Hippocampal formation (tissue), 2 donors: ENCODE measurements at regions not wholly inside any gene's neighbourhood (a gene's known extent, or its start where the extent isn't known, plus 50 kb on each side); places are given as distances from the start of the nearest gene placed in this dataset.
"Not testable (repeated sequence)": the region's sequence is repeated elsewhere in the genome, so short reads cannot be mapped to it uniquely, and the experiment has no call there.

Experiments
- DNase-seq, 2 donors: peaks; one replicate each; lab custom pipeline; 2025; lab: John Stamatoyannopoulos, UW

DNA sequence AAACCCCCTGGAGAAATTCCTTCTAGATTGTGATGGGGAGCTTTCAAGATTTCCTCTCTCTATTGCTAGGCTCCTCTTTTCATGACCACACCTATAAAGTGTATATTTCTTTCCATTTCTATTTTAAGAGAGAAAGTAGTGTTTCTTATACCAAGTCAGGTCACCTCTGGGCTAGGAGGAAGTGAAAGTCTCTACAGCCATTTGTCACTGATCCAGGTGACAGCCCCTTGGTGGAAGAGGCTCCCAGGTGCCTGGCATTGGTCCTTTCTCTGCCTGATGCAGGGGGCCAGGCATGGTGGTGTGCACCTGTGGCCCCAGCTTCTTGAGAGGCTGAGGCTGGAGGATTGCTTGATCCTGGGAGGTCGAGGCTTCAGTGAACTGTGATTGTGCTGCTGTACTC, 64.7 kb downstream of the DHCR7 start:
- no peak for DNase-seq

DNA sequence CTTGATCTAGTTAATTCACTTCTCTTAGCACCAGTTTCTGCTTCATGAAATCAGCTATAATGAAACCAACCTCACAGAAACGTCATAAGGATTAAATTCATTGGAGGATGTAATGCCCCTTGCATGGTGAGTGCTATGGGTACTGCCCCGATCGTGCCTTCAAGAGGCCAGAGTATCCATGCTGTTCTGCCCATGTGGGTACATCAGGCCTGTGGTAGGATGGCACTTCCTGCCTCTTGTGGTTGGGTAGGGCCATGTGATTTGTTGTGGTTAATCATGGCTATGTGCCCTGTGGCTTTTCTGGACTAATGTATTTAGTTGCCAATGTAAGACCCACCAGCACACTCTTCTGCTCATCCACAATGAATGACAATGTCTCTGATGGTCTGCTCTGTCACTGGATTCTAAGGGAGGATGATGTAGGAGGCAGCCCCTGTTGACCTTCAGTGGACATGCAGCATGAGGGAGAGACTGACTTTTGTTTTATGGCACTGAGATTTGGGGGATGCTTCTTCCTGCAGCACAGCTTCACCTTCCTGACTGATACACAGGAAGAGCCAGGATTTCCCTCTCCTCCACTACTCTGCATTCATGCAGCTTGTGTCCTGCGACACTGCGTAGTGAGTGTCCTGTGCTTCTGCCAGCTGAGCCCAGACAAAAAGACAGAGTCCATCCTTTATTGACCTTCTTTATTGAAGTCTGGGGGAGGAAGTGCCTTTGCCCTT, 66.2 kb downstream of the DHCR7 start:
- DNase-seq = no peak

DNA sequence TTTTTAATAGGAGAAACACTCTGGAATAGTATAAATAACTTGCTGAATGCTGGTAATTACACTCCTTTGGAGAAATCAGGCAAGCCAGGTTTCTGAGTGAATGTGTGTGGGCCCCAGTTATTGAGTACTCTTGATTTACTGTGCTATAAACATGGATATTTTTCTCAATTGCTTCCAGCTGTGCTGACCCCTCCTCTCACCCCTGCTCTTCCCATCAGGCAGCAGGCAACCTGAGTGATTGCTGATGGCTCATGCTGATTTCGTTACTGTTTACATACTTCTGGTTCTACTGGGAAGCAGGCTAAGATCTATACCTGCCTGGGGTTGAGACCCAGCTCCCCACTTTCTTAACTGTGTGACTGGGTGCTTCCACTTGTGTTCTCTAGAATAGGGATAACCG, 68.5 kb downstream of the DHCR7 start:
- no peak for DNase-seq

DNA sequence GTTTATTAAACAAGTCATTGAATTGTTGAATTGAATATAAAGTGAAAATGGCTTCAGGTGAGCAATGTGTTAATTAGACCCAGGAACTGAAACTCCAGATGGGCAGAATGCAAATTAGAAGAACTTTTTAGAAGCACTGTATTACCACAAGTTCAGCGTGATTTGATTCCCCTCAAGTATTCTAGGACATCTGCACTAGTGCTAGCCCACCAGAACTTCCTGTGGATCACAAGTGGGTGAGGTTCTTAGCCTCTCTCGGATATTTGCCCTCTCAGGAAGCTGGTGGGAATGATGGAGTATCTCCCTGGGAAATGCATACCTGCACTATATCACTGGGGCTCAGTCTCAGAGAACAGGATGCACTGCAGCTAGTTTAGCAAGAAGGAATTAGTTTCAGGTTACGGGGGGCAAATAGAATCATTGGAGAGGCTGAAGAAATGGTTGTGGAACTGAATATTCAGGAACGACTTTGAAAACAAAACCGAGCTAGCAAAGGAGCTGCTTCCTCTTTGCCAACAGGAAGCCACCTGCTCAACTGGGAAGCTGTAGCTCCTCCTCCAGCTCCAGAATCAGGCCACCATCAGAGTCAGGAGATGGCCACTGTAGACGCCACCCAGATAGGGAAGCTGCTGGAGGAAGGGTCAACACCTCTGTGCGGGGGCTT, 74.3 kb downstream of the DHCR7 start:
- DNase-seq = no peak

DNA sequence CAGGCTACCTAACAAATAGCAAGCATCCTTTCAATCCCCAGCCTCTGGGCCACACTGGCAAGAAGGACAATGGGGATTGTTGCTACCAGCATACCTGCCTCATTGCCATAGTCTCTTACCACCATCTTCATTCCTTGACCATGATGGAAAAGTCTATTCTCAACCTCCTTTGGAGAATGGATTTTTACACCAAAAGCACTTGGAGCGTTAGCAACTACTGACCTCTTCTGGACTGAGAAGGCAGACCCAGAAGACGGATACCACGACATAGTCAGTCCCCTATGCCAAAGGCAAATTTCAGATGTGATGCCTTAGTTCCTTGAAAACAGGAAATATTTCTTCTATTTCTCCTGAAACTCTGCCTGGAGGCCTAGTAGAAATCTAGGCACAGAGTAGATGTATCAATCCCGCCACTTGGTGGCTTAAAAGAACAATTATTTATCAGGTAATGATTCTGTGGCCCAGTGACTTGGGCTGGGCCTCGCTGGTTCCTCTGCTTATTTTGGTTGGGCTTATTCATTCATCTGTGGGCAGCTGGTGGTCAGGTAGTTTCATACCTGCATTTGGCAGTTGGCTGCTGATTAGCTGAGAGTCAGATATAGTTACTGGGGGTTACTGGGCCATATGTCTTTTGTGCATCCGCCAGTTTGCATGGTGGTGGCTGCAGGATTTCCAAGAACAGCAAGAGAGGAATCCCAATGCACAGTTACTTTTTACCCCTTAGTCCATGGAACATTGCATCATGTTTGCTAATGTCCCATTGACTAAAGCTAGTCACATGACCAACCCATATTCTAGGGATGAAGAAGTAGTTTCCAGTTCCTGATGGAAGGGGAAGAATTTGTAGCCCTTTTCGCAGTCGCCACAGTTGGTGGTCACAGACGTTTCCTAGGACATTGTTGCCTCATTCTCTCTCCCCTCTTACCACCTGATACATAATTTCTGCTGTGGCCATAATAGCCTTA, 75.2 kb downstream of the DHCR7 start:
- peak; percentile 2 to 78 for DNase-seq

DNA sequence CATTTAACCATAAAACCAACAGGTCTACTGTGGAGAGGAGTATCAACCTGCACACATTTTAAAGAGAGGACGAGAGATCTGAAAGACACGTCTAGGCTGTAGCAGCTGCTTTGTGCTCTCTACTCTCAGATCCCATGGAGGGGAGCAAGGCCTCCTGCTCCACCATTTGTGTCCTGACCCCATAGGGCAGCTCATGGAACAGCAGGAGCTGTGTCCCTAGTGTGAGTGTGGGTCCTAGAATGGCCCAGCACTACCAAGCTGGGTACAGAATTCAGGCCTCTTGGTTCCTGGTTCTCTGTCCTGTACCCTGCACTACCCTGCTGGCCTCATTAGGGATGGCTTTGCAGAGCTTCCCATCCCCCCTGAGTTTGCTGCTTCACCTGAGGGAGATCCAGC, 76.5 kb downstream of the DHCR7 start:
- no peak for DNase-seq

DNA sequence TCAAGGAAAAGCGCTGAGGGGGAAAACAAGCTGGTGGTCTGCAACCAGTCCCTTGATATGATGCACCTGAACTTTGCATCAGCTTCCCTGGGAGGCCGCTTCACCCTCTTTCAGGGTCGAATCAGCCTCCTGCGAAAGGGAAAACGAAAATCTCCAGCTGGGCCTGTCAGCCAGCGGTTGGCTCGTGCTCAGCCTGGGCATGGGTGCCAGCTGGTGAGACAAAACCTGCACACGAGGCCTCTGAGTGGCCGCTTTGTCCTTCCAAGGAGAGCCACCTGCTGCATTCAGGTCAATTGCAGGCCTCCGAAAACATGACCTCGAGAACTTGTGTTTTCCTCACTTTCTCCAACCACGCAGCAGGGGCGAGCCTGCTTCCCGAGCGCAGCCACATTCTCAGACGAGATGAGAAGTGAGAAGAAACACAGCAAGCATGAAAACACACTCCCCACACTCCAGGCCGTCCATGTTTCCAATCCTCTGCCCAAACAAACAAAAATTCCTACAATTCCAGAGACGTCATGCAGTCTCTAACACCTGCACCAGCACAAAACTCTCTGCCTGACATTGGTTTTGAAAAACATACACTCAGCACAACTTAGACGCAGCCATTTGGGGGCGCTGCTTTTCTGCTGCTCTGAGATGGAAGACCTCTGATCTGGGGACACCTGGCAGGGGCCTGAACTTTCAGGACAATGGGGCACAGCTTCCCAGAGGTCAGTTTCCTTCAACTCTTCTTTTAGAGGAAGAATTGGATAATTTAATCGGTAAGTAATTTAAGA, 77.1 kb downstream of the DHCR7 start:
- no peak for DNase-seq

DNA sequence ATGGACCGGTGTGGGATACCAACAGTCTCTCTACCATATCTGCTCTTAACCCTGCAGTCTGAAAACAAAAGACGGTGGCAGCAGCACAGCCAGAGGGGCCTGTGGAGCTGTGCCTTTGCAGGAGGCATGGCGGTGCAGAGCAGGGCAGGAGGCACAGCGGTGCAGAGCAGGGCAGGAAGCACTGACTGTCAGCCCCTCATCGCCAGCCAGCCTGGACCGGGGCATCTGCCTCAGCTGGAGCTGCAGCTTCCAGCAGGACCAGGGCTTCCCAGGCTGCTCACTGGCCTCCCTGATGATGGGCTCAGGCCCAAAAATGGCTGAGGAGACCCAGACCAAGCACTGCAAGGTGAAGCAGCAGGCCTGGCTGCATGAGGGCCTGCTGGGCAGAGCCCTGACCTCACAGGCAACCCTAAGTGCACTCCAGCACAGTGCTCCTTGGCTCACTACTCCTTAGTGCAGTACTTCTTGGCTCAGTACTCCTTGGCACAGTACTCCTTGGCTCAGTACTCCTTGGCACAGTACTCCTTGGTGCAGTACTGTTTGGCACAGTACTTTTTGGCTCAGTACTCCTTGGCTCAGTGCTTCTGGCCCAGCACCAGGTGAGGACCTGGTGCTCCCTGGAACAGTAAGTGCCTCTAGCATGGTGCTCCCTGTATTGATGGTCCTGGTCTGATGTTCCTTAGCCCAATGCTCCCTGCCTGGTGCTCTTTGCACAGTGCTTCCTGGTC, 78.0 kb downstream of the DHCR7 start:
- no peak for DNase-seq

DNA sequence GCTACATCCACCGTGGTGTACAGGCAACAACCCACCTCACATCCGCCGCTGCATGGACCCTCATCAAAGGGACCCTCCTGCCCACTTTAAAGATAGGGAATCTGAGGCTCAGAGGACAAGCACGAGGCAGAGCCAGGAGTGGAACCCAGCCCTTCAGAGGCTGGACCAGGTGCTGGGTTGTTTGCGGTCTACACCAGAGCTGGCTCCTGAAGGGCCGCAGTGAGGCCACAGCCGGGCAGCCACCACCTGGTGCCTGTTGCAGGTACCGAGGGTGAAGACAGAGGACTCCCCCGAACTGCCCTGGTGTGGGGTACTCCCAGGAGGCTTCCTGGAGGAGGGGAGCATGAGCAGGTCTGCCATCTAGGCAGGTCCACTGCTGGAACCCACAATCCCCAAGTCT, 78.8 kb downstream of the DHCR7 start:
- DNase-seq = no peak

DNA sequence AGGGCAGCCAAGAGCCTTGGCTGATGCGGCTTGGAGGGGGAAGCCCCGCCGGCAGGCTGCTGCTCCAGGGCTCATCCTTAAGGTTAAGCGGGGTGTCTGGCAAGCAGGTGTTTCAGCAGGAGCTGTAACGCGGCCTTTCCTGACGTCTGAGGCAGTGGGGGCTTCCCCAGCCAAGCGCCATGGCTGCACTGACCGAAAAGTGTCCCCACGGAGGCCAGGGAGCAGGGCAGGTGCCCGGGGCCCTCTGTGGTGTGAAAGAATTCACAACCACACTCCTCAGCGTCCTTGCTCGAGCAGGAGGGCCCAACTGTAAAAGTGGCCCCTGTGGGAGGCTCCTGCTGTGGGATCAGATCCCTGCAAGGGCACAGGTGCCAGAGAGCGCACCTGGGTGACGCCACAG, 79.2 kb downstream of the DHCR7 start:
- DNase-seq = no peak

DNA sequence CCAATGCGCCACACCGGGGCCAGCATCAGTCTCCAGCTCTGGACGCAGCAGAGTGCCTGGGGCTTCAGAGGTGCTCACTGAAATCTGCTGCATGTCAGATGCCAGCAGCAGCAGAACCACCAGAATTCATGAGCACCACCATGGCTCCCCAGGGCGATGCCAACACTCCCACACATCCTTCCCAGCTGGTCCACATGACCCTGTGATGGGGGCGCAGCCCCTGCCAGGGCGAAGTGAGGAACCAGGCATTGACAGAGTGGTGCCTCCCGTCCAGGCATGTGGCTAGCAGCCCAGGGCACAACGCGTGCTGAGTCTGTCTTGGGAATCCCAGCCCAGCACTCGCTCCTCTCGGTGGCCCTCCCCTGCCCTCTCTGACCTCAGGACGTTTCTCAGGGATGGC, 80.4 kb downstream of the DHCR7 start:
- DNase-seq = no peak

DNA sequence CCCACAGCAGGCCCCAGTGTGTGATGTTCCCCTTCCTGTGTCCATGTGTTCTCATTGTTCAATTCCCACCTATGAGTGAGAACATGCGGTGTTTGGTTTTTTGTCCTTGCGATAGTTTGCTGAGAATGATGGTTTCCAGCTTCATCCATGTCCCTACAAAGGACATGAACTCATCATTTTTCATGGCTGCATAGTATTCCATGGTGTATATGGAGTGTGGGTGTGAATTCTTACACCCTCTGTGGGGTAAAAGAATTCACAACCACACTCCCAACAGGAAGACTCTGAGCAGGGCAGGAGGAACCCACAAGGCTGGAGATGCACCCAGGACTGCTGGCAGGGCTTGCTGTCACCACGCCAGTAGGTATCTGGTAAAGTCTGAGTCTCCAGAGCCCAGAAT, 80.9 kb downstream of the DHCR7 start:
- DNase-seq = not testable (repeated sequence)

DNA sequence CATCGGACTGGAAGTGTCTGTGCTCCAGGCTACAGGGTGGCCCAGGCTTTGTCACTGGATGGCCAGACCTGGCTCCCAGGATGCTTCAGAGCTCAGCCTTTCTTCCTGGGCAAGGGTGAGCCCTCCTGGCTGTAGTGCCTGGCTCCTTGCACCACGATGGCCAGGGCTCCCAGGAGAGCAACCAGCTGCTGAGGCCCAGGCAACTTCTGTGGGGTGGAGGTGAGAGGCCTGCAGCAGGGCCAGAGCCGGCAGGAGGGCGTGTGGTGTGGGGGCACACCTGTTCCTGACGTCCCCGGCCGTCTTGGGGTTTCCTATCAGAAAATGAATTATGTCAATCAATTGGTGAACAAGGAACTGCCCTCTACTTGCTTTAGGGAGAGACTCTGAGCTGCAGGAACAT, 82.1 kb downstream of the DHCR7 start:
- no peak for DNase-seq

DNA sequence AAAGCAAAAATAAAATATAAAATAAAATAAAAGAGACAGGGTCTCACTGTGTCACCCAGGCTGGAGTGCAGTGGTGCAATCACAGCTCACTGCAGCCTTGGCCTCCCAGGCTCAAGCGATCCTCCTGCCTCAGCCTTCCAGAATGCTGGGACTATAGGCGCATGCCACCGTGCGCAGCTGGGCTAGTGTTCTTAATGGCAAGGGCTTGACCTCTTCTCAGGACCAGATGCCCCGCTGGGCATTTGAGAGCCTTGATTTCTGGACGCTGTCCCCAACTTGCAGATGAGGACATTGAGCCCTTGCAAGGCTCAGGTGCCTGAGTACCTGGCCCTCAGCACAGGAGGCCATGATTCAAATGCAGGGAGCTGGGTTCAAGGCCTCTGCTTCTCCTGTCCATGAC, 82.6 kb downstream of the DHCR7 start:
- no peak for DNase-seq

DNA sequence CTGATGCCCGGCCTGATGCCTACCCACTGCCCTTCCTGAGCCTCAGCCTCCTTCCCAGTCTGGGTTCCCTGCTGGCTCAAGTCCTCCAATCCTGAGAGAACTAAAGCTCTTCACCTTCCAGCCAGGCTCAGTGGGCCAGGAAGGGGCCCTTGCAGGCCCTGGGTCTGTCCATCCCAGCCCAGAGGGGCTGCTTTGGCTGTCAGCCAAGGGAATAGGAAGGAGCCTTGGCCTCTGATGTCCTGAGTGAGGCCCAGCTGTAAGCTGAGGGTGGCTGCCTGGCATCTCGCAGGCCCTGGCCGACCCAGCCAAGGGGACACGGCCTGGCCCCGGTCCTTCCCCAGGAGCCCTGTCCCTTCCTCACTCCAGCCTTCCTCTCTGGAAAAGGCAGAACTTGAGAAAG, 83.4 kb downstream of the DHCR7 start:
- peak in 1 of 2 donors; percentile 16 for DNase-seq

DNA sequence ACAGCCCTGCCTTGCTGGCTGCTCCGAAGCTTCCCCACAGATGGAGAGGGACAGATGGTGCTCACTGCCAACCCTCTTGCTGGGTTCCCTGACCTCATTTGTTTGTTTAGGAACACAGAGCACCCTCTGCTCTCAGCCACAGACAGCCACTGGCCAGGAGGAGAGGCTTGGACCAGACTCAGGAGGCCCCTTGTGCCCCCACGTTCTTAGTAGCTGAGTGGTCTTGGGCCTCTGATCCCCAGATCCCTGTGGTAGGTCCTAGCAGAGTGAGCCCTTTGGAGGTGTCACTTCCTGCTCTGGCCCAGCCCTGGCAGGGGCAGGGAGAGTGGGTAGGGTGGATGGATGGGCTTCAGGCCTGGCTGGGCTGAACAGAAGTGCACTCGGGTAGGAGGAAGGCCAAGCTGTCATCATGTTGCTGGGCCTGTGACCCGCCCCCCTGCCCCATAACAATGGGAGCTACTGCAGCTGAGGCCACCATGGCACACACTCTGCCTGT, 84.0 kb downstream of the DHCR7 start:
- DNase-seq = peak; percentile 31 to 49

DNA sequence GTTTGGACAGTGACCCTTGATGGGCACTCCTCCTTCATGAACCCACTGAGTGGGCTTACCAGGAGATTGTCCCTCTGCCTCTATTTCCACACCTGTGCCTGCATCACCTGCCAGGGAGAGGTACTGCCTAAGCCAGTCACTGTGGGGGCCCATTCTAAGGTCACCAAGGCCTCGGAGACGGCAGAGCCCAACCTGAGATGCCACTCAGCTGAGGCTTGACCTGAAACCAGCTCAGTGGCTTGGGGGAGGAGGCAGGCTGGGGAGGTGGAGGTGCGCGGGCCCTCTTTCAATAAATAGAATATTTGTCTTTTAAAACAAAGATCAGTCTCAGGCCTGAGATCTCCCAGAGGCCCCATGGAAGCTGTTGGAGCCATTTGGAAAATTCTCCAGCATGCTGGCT, 84.5 kb downstream of the DHCR7 start:
- no peak for DNase-seq

DNA sequence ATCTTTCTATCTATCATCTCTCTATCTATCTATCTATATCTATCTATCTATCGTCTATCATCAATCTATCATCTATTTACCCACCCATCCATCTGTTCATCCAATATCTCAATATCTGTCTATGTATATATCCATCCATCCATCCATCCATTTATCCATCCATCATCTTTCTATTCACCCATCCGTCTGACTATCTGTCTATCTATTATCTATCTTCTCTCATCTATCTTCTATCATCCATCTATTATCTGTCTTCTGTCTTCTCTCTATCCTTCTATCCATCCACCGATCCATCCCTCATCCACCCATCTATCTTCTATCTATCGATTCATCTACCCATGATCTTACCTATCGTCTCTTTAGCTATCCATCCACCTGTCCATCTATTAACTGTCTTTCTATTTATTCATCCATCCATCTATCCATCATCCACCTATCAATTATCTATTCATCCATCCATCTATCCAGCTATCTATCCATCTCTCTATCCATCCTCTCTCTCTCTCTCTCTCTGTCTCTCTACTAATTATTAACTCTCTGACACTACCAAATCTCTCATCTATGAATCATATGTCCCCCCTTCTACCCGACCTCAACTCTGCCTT, 89.1 kb downstream of the DHCR7 start:
- no peak for DNase-seq

DNA sequence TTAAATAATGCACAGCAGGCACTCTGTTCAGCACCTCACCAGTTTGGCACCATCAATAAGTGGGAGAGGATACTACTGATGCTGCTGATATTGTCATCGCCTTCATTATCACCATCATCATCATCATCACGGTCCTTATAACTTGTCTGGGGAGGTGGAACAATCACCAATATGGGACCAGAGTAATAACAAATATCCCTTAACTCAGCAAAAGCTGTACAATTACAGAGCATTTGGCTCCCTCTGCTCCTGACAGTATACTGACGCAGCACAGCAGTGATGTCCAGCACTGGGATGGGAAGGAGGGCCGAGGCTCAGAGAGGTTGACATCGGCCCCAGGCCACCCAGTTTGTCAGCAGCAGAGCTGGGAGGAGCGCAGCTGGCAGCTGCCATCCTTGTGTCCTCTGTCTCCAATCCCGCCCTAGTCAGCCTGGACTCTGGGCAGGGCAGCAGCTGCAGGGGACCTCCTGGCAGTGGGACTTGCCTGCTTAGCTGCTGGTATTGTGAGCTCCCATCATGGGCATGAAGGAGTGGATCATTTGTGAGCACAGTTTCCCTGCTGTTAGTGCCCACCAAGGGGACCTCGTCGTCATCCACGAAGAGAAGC, 90.0 kb downstream of the DHCR7 start:
- DNase-seq = peak in 1 of 2 donors; percentile 4

DNA sequence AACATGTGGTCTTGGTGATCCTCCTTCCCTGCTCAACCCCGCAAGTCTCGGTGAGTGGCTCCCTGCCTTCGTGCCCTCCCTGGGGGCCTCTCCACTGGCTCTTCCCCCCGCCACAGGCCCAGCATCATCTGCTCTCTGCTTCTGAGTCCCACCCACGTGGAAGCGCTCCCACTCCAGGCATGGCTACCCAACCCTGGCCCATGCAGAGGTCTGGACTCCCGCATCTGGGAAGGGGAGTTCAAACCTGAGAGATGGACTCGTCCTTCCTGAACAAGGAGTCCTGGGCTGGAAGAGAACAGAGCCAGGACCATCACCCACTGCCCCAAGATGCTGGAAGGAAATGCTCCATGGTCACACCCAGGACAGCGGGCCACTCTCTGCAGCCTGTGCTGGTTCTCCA, 90.8 kb downstream of the DHCR7 start:
- DNase-seq = no peak
